Stimulated activated naive B cell treated with anti-CD40 and anti-IgM and Interleukin-4, amounts not matched to agents 10 μg/mL and 1 μg/mL and 100 μg/mL, for 72 hours (primary cell): ENCODE measurements at regions not wholly inside any gene's neighbourhood (a gene's known extent, or its start where the extent isn't known, plus 50 kb on each side); places are given as distances from the start of the nearest gene placed in this dataset.

Experiments used
- ATAC-seq, 2 donors: fragments of 150-1000 bp; cut with Tn5 transposase; replicated peaks; 2 replicates each; pipeline ENCODE4 v1.10.0; 2021; ENCODE audit warnings: moderate library complexity in 1 of 2
- DNase-seq: peaks from one replicate; pipeline ENCODE4 v3.0.0; 2021
- H3K27ac Mint-ChIP-seq: one replicate; pipeline ENCODE4 v1.8.0; 2022; ENCODE audit warnings: mild to moderate bottlenecking, mixed read lengths
- H3K27me3 Mint-ChIP-seq, 2 donors: one replicate each; pipeline ENCODE4 v1.8.0; 2022; ENCODE audit warnings: mixed read lengths in 2 of 2
- H3K36me3 Mint-ChIP-seq, 2 donors: one replicate each; pipeline ENCODE4 v1.8.0; 2022; ENCODE audit warnings: mixed read lengths in 2 of 2, mild to moderate bottlenecking in 1 of 2
- H3K4me1 Mint-ChIP-seq, 2 donors: one replicate each; pipeline ENCODE4 v1.8.0; 2022; ENCODE audit warnings: mixed read lengths in 2 of 2, mild to moderate bottlenecking in 1 of 2
- H3K4me3 Mint-ChIP-seq, 2 donors: one replicate each; pipeline ENCODE4 v1.8.0; 2022; ENCODE audit warnings: mild to moderate bottlenecking in 2 of 2, mixed read lengths in 2 of 2, moderate library complexity in 1 of 2
- H3K9me3 Mint-ChIP-seq, 2 donors: one replicate each; pipeline ENCODE4 v1.8.0; 2022; ENCODE audit warnings: mixed read lengths in 2 of 2, mild to moderate bottlenecking in 1 of 2

GRCh38 chr4:60814549-60814948 is 385.6 kb upstream of the ADGRL3 start:
- Mint-ChIP-seq H3K27me3 (no peaks in the 10 kb centered on the region), H3K27ac (no peak overlapping the region), H3K4me1 (no peaks in the 10 kb centered on the region), H3K9me3 (peaks cover 0 to 6% of the 10 kb centered on the region in 2 donors), H3K36me3 (no peaks in the 10 kb centered on the region), H3K4me3 (no peak overlapping the region)
- DNase-seq (no peak), ATAC-seq (no peak)

GRCh38 chr4:60817609-60818008 is 382.5 kb upstream of the ADGRL3 start:
- Mint-ChIP-seq H3K27ac (no peak overlapping the region), H3K27me3 (no peaks in the 10 kb centered on the region), H3K9me3 (peaks cover 0 to 6% of the 10 kb centered on the region in 2 donors), H3K4me3 (no peak overlapping the region), H3K4me1 (no peaks in the 10 kb centered on the region), H3K36me3 (no peaks in the 10 kb centered on the region)
- ATAC-seq: no peak
- no peak for DNase-seq

- no peak overlapping the region for H3K27ac Mint-ChIP-seq
- no peak overlapping the region for H3K4me3 Mint-ChIP-seq
- no peaks in the 10 kb centered on the region for H3K4me1 Mint-ChIP-seq
- DNase-seq: no peak
- ATAC-seq: no peak
- peaks cover 0 to 5% of the 10 kb centered on the region in 2 donors for H3K9me3 Mint-ChIP-seq
- H3K27me3 Mint-ChIP-seq: no peaks in the 10 kb centered on the region
- H3K36me3 Mint-ChIP-seq: no peaks in the 10 kb centered on the region
These were observed 377.1 kb upstream of the ADGRL3 start for GRCh38 chr4:60822986-60823385.

- H3K27me3 Mint-ChIP-seq: no peaks in the 10 kb centered on the region
- DNase-seq (no peak), ATAC-seq (no peak)
- H3K27ac Mint-ChIP-seq: no peak overlapping the region
- no peak overlapping the region for H3K4me3 Mint-ChIP-seq
- no peaks in the 10 kb centered on the region for H3K36me3 Mint-ChIP-seq
- peaks cover 0 to 2% of the 10 kb centered on the region in 2 donors for H3K9me3 Mint-ChIP-seq
- no peaks in the 10 kb centered on the region for H3K4me1 Mint-ChIP-seq
These were observed 360.1 kb upstream of the ADGRL3 start for GRCh38 chr4:60840020-60840419.

GRCh38 chr4:60846678-60847077 is 353.4 kb upstream of the ADGRL3 start:
- no peak for ATAC-seq
- no peaks in the 10 kb centered on the region for H3K27me3 Mint-ChIP-seq
- no peaks in the 10 kb centered on the region for H3K36me3 Mint-ChIP-seq
- H3K4me3 Mint-ChIP-seq: no peak overlapping the region
- no peak for DNase-seq
- H3K4me1 Mint-ChIP-seq: no peaks in the 10 kb centered on the region
- H3K27ac Mint-ChIP-seq: no peak overlapping the region
- peaks cover 2 to 8% of the 10 kb centered on the region in 2 donors for H3K9me3 Mint-ChIP-seq

GRCh38 chr4:60847614-60848013 is 352.5 kb upstream of the ADGRL3 start:
- Mint-ChIP-seq H3K4me1 (no peaks in the 10 kb centered on the region), H3K27ac (no peak overlapping the region), H3K27me3 (no peaks in the 10 kb centered on the region), H3K36me3 (no peaks in the 10 kb centered on the region), H3K4me3 (no peak overlapping the region), H3K9me3 (peaks cover 2 to 11% of the 10 kb centered on the region in 2 donors)
- no peak for DNase-seq
- no peak for ATAC-seq

- H3K4me3 Mint-ChIP-seq: no peak overlapping the region
- no peaks in the 10 kb centered on the region for H3K36me3 Mint-ChIP-seq
- no peaks in the 10 kb centered on the region for H3K27me3 Mint-ChIP-seq
- no peak for ATAC-seq
- no peak for DNase-seq
- H3K9me3 Mint-ChIP-seq: peaks cover 0 to 8% of the 10 kb centered on the region in 2 donors
- H3K4me1 Mint-ChIP-seq: no peaks in the 10 kb centered on the region
- H3K27ac Mint-ChIP-seq: no peak overlapping the region
These were observed 342.9 kb upstream of the ADGRL3 start for GRCh38 chr4:60857130-60857753.

GRCh38 chr4:60863442-60863841 is 336.7 kb upstream of the ADGRL3 start:
- Mint-ChIP-seq H3K27ac (no peak overlapping the region), H3K9me3 (peaks cover 0 to 3% of the 10 kb centered on the region in 2 donors), H3K4me1 (no peaks in the 10 kb centered on the region), H3K4me3 (no peak overlapping the region), H3K36me3 (no peaks in the 10 kb centered on the region), H3K27me3 (no peaks in the 10 kb centered on the region)
- ATAC-seq (no peak), DNase-seq (no peak)

- Mint-ChIP-seq H3K27me3 (no peaks in the 10 kb centered on the region), H3K4me1 (no peaks in the 10 kb centered on the region), H3K9me3 (peaks cover 0 to 1% of the 10 kb centered on the region in 2 donors), H3K4me3 (no peak overlapping the region), H3K36me3 (no peaks in the 10 kb centered on the region), H3K27ac (no peak overlapping the region)
- ATAC-seq: no peak
- no peak for DNase-seq
These were observed 334.9 kb upstream of the ADGRL3 start for GRCh38 chr4:60865273-60865672.

- no peaks in the 10 kb centered on the region for H3K4me1 Mint-ChIP-seq
- no peak for ATAC-seq
- no peaks in the 10 kb centered on the region for H3K36me3 Mint-ChIP-seq
These were observed 331.7 kb upstream of the ADGRL3 start for GRCh38 chr4:60868232-60868960.

GRCh38 chr4:60879135-60879701 is 320.9 kb upstream of the ADGRL3 start:
- H3K36me3 Mint-ChIP-seq: no peaks in the 10 kb centered on the region
- H3K4me3 Mint-ChIP-seq: no peak overlapping the region
- no peak for DNase-seq
- H3K9me3 Mint-ChIP-seq: peaks cover 2 to 4% of the 10 kb centered on the region in 2 donors
- no peaks in the 10 kb centered on the region for H3K4me1 Mint-ChIP-seq
- H3K27me3 Mint-ChIP-seq: no peaks in the 10 kb centered on the region
- H3K27ac Mint-ChIP-seq: no peak overlapping the region
- no peak for ATAC-seq

More at GRCh38 chr4:60868232-60868960, 331.7 kb upstream of the ADGRL3 start:
- Mint-ChIP-seq H3K27ac (no peak overlapping the region), H3K27me3 (no peaks in the 10 kb centered on the region), H3K4me3 (no peak overlapping the region), H3K9me3 (peaks cover 0 to 1% of the 10 kb centered on the region in 2 donors)
- DNase-seq: no peak

- Mint-ChIP-seq H3K9me3 (peaks cover 3 to 7% of the 10 kb centered on the region in 2 donors), H3K36me3 (no peaks in the 10 kb centered on the region), H3K27ac (no peak overlapping the region), H3K4me3 (no peak overlapping the region), H3K4me1 (no peaks in the 10 kb centered on the region), H3K27me3 (no peaks in the 10 kb centered on the region)
- DNase-seq: no peak
- ATAC-seq: no peak
These were observed 315.5 kb upstream of the ADGRL3 start for GRCh38 chr4:60884587-60884986.

- no peak overlapping the region for H3K4me3 Mint-ChIP-seq
- H3K27ac Mint-ChIP-seq: no peak overlapping the region
- H3K4me1 Mint-ChIP-seq: no peaks in the 10 kb centered on the region
- no peaks in the 10 kb centered on the region for H3K36me3 Mint-ChIP-seq
- ATAC-seq: no peak
- H3K9me3 Mint-ChIP-seq: peaks cover 3 to 9% of the 10 kb centered on the region in 2 donors
- H3K27me3 Mint-ChIP-seq: no peaks in the 10 kb centered on the region
- DNase-seq: no peak
These were observed 315.1 kb upstream of the ADGRL3 start for GRCh38 chr4:60885011-60885410.

- DNase-seq (no peak), ATAC-seq (no peak)
- H3K27ac Mint-ChIP-seq: no peak overlapping the region
- no peaks in the 10 kb centered on the region for H3K27me3 Mint-ChIP-seq
- H3K4me3 Mint-ChIP-seq: no peak overlapping the region
- H3K4me1 Mint-ChIP-seq: no peaks in the 10 kb centered on the region
- H3K9me3 Mint-ChIP-seq: peaks cover 3 to 9% of the 10 kb centered on the region in 2 donors
- no peaks in the 10 kb centered on the region for H3K36me3 Mint-ChIP-seq
These were observed 309.4 kb upstream of the ADGRL3 start for GRCh38 chr4:60890743-60891142.

GRCh38 chr4:60891947-60892346 is 308.2 kb upstream of the ADGRL3 start:
- ATAC-seq: no peak
- Mint-ChIP-seq H3K36me3 (no peaks in the 10 kb centered on the region), H3K4me3 (no peak overlapping the region), H3K27me3 (no peaks in the 10 kb centered on the region), H3K9me3 (peaks cover 3 to 9% of the 10 kb centered on the region in 2 donors), H3K4me1 (no peaks in the 10 kb centered on the region), H3K27ac (no peak overlapping the region)
- DNase-seq: no peak
